Medulla oblongata (tissue), 1 donor: ENCODE measurements at regions not wholly inside any gene's neighbourhood (a gene's known extent, or its start where the extent isn't known, plus 50 kb on each side); places are given as distances from the start of the nearest gene placed in this dataset.
A peak's percentile ranks its signal among the peaks of the same experiment; 100 is the strongest.
"Not testable (repeated sequence)": the region's sequence is repeated elsewhere in the genome, so short reads cannot be mapped to it uniquely, and the experiment has no call there.

Experiments used
- DNase-seq: peaks from one replicate; pipeline ENCODE4 v3.0.0-alpha.2; 2015; ENCODE audit errors: extremely low spot score

DNA sequence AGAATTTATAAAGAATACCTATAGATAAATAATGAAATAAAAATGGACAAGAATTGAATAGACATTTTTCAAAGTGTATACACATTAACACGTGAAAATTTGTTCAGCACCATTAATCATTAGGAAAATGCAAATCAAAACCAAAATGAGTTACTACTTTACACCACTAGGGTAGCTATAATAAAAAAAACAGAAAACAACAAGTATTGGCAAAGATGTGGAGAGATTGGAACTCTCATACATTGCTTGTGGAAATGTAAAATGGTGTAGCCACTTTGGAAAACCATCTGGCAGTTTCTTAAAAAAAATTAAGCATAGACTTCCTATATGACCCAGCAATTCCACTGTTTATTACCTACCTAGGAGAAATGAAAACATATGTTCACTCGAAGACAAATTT, 172.8 kb upstream of the P2RY1 start:
- no peak for DNase-seq

DNA sequence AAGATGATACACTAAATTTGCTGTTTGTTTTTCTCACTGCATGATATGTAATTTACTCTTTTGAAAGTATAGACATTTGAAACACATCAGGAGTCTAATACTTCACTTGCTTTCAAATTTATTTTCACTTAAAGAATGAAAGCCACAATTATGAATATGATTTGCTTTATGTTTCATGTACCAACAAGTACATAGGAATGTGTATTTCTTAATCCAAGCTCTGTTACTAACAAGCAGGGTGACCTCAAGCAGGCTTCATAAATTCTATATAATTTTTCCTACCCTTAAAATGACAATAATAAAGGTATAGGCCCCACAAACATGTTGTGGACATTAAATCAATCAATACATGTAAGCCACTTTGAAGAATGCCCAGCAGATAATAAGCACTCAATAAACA, 170.2 kb upstream of the P2RY1 start:
- no peak for DNase-seq

- no peak for DNase-seq
Measured at GRCh38 chr3:152667267-152667666, 167.7 kb upstream of the P2RY1 start.

GRCh38 chr3:152669560-152669959, 165.4 kb upstream of the P2RY1 start:
- no peak for DNase-seq

- DNase-seq: no peak
Measured at GRCh38 chr3:152671446-152672319, 163.2 kb upstream of the P2RY1 start.

DNA sequence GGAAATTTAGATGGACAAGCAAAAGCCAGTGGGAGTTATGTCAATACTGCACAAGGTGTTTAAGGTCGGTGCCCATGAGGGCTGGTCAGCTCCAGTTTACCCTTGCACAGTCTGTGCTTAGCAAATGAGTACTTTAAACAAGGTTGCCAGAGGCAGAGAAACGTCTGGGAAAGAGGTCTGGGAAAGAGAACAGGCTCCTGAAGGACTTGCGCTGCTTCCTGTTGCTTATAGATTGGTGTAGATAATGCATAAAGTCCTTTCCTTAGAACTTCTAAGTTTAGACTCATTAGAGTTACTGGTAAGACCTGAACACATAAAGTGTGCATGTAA, 162.6 kb upstream of the P2RY1 start:
- no peak for DNase-seq

DNA sequence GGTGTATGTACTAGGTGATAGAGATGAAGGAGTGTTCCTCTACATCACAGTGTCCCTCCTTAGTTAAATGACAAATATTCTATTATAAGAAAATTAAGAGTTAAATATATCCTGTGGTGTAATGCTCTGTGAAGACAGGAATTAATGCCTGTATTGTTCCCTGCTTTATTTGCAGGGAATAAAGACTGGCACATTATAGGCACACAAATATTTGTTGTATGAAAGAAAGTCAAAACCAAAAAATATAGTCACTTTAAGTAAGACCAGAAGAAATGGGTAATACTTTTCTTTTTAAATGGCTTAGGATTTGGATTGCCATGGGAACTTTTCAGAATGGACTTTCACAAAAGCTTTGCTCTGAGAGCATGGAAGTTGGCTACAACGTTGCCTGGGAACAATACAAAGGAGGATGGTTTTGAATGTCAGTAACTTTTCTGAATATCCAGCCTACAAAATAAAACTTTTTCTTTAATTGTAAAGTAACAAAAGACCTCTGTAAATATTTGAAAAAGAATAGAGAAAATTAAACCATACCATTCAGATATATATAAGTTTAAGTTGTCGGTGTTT, 158.0 kb upstream of the P2RY1 start:
- peak; percentile 69 for DNase-seq

DNA sequence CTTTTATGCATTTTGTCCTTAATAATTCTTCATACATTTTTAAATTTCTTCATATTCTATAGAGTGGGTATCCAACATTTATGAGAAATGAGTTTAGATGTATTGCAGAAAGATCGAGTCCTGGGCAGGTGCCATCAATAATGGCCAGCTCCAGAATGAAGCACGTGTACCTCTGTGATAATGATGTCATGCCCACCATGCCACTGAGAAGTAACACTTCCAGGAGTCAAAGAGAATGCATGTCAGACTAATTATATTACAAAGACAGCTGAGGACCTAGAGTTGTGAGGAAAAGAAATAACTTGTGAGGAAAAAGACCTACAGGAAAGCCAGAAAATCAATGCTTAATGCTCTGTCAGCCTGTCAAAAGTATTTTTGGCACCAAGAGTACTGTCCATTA, 157.4 kb upstream of the P2RY1 start:
- DNase-seq: no peak

GRCh38 chr3:152682477-152682876, 152.5 kb upstream of the P2RY1 start:
- no peak for DNase-seq

DNA sequence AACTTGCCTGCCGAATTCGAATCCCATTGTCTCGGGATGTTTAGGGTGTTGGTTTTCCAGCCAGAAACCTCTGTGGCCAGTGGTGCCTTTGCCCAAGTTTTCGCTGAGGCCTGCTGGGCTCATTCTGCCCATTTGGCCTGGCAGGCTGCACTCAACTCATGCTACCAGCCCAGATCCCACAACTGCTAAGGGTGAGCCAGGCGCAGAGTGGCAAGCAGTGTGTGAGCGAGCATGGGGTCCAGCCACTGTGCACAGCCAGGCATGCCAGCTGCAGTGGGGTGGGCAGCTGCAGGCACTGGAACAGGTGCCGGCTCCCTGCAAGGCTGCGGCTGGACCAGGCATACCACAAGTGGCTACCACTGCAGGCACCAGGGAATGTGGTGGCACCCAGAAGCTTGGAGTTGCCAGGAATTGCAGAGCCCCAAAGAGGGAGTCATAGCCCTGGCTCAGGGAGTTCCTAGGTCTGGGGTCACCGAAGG, 151.4 kb upstream of the P2RY1 start:
- DNase-seq: no peak

GRCh38 chr3:152684279-152684678, 150.7 kb upstream of the P2RY1 start:
- DNase-seq: no peak

DNA sequence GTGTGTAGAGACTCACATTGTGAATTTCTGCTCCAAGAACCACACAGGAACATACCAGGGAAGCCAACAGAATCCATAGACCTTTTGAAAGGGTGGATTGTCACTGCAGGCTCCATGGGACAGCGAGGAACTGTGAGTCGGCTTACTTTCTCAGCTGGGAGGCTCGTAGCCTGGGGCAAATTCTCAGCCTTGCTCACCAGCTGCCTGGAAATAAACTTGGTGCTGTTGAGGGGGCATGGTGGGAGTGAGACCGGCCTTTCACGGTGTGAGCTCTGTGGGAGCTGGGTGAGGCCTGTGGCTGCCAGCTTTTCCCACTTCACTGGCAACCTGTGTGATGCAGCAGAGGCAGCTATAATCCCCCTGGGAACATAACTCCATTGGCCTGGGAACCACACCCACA, 146.6 kb upstream of the P2RY1 start:
- DNase-seq: no peak

GRCh38 chr3:152692326-152692725, 142.6 kb upstream of the P2RY1 start:
- not testable (repeated sequence) for DNase-seq

- DNase-seq: not testable (repeated sequence)
Measured at GRCh38 chr3:152693521-152694250, 141.2 kb upstream of the P2RY1 start.

- DNase-seq: no peak
Measured at GRCh38 chr3:152695840-152696239, 139.1 kb upstream of the P2RY1 start.

DNA sequence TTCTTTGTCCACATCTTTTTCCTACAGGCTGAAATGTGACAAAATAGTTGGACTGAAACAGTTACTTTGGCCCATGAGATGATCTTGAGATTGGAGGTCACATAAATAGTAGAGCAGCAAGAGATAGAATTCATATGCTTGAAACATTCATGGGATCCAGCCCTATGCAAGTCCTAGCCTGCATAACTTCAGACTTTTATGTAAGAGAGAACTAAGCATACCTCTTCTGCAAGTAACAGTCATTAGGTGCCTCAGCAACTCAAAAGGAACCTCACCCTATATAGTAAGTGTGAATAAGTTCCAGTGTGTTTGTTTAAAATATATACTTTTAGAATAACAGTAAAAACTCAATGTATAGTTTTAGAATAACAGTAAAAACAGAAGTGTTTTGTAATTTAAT, 138.0 kb upstream of the P2RY1 start:
- DNase-seq: no peak

- no peak for DNase-seq
Measured at GRCh38 chr3:152703245-152703890, 131.6 kb upstream of the P2RY1 start.

- DNase-seq: no peak
Measured at GRCh38 chr3:152706991-152707713, 127.8 kb upstream of the P2RY1 start.

DNA sequence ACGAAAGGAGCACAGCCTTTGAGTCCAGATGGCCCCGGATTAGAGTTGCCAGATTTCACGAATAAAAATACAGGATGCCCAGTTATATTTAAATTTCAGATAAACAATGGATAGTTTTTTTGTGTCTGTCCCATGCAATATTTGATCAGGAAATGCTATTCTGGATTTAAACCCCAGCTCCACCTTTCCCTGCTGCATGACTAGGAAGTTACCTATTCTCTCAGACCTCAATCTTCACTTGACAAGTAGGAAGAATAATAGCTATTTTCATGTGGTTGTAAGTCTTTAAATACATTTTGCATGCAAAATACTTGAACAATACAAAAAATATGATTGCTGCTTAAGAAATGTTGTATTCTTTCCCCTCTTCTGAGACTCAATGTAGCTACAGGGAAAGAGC, 125.3 kb upstream of the P2RY1 start:
- no peak for DNase-seq

DNA sequence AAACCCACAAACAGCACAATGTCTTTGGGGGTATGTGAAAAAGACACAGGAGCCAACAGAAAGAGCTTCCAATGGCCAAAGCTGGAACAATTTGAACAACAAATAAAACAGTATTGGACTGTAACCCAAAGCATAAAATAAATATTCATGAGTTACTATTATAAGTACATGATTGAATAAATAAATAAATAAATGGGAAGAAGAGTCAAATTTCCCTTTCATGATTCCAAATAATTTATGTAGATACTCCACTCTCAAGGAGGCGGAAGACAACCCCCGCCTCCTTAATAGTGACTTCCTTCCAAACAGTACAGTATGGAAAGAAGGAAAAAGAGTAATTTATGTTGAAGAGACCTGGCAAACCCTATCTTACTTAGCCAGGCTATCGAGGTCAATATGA, 124.4 kb upstream of the P2RY1 start:
- no peak for DNase-seq

DNA sequence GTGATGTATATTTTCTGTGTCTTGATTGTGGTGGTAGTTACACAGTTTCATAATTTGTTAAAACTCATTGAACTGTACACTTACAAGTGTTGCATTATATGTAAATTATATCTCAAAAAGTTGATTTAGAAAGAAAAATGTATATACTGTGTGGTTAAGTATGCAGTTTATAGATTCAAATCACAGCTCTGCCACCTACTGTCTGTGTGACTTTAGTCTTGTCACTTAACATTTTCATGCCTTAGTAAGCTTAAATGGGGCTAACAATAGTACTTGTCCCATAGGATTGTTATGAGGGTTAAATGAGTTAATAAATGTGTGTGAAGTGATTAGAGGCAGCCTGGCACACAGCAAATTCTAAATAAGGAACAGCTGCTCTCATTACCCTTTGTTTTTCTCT, 120.9 kb upstream of the P2RY1 start:
- no peak for DNase-seq

- no peak for DNase-seq
Measured at GRCh38 chr3:152714507-152714906, 120.4 kb upstream of the P2RY1 start.
